Upper lobe of right lung (tissue), 1 donor: ENCODE measurements at regions not wholly inside any gene's neighbourhood (a gene's known extent, or its start where the extent isn't known, plus 50 kb on each side); places are given as distances from the start of the nearest gene placed in this dataset.

Experiments used
- ATAC-seq: fragments of 200-7000 bp; cut with Tn5 transposase; one replicate; pipeline ENCODE4 v1.9.1; 2020; ENCODE audit warnings: mild to moderate bottlenecking, moderate library complexity
- DNase-seq: peaks from one replicate; pipeline ENCODE4 v3.0.0-alpha.2; 2020
- H3K27ac ChIP-seq: fragments of 200-600 bp; one replicate; pipeline ENCODE4 v1.8.0; 2022
- H3K27me3 ChIP-seq: fragments of 200-600 bp; one replicate; pipeline ENCODE4 v1.8.0; 2022; ENCODE audit warnings: mild to moderate bottlenecking
- H3K36me3 ChIP-seq: fragments of 200-600 bp; one replicate; pipeline ENCODE4 v1.8.0; 2022
- H3K4me1 ChIP-seq: fragments of 200-600 bp; one replicate; pipeline ENCODE4 v1.8.0; 2022
- H3K4me3 ChIP-seq: fragments of 200-600 bp; one replicate; pipeline ENCODE4 v1.8.0; 2022; ENCODE audit warnings: mild to moderate bottlenecking
- H3K9me3 ChIP-seq: fragments of 200-600 bp; one replicate; pipeline ENCODE4 v1.8.0; 2022
- CTCF ChIP-seq: fragments of 200-600 bp; IDR thresholded peaks from one replicate; pipeline ENCODE4 v1.8.0; 2022; ENCODE audit warnings: antibody characterized with exemption
- intact Hi-C: fragments of 100-400 bp; cut with DNase I; formaldehyde crosslinking; loops from one replicate; pipeline ENCODE4 v1.11.0; 2022
- donor health status: DM: no; HTN: yes; CAD: no; lungs with severe emphysema.

GRCh38 chr12:89129167-89129870, 223.0 kb downstream of the DUSP6 start:
- TF ChIP-seq CTCF = no peak
- no peak for ATAC-seq
- Histone ChIP-seq H3K27ac (no peak overlapping the region), H3K4me1 (no peaks in the 10 kb centered on the region), H3K9me3 (no peaks in the 10 kb centered on the region), H3K4me3 (no peak overlapping the region), H3K36me3 (no peaks in the 10 kb centered on the region), H3K27me3 (no peaks in the 10 kb centered on the region)
- intact Hi-C loops = no loop called here
- no peak for DNase-seq

- intact Hi-C loops = no loop called here
- Histone ChIP-seq H3K4me1 (no peaks in the 10 kb centered on the region), H3K27me3 (no peaks in the 10 kb centered on the region), H3K27ac (no peak overlapping the region), H3K4me3 (no peak overlapping the region), H3K36me3 (no peaks in the 10 kb centered on the region), H3K9me3 (no peaks in the 10 kb centered on the region)
- DNase-seq (no peak), ATAC-seq (no peak)
- TF ChIP-seq CTCF = no peak
These were observed 225.6 kb downstream of the DUSP6 start for GRCh38 chr12:89126712-89127111.

GRCh38 chr12:89122852-89123251, 229.4 kb downstream of the DUSP6 start:
- no peak for DNase-seq
- no peaks in the 10 kb centered on the region for H3K36me3 ChIP-seq
- ATAC-seq = no peak
- no peak overlapping the region for H3K4me3 ChIP-seq
- intact Hi-C loops = no loop called here
- H3K27me3 ChIP-seq = no peaks in the 10 kb centered on the region
- H3K27ac ChIP-seq = no peak overlapping the region
- H3K4me1 ChIP-seq = no peaks in the 10 kb centered on the region
- H3K9me3 ChIP-seq = no peaks in the 10 kb centered on the region
- TF ChIP-seq CTCF = no peak

- intact Hi-C loops = no loop called here
- no peaks in the 10 kb centered on the region for H3K27me3 ChIP-seq
- no peaks in the 10 kb centered on the region for H3K36me3 ChIP-seq
- H3K9me3 ChIP-seq = no peaks in the 10 kb centered on the region
- H3K27ac ChIP-seq = no peak overlapping the region
- no peaks in the 10 kb centered on the region for H3K4me1 ChIP-seq
- peak; percentile 79 for ATAC-seq
- no peak for DNase-seq
- no peak for TF ChIP-seq CTCF
- H3K4me3 ChIP-seq = no peak overlapping the region
These were observed 234.8 kb downstream of the DUSP6 start for GRCh38 chr12:89117448-89118034.

GRCh38 chr12:89111964-89112363, 240.3 kb downstream of the DUSP6 start:
- H3K27me3 ChIP-seq = no peaks in the 10 kb centered on the region
- no peaks in the 10 kb centered on the region for H3K4me1 ChIP-seq
- no peak for DNase-seq
- H3K9me3 ChIP-seq = no peaks in the 10 kb centered on the region
- H3K27ac ChIP-seq = no peak overlapping the region
- H3K4me3 ChIP-seq = no peak overlapping the region
- no peak for TF ChIP-seq CTCF
- intact Hi-C loops = no loop called here
- ATAC-seq = no peak
- H3K36me3 ChIP-seq = no peaks in the 10 kb centered on the region
